Right ventricle myocardium superior (tissue), 1 donor: ENCODE measurements at regions not wholly inside any gene's neighbourhood (a gene's known extent, or its start where the extent isn't known, plus 50 kb on each side); places are given as distances from the start of the nearest gene placed in this dataset.
A peak's percentile ranks its signal among the peaks of the same experiment; 100 is the strongest.

Experiments
- ATAC-seq: fragments of 200-7000 bp; cut with Tn5 transposase; one replicate; pipeline ENCODE4 v1.9.1; 2020; ENCODE audit warnings: mild to moderate bottlenecking; ENCODE audit not compliant: poor library complexity
- DNase-seq: peaks from one replicate; pipeline ENCODE4 v3.0.0-alpha.2; 2020
- intact Hi-C: fragments of 100-400 bp; cut with DNase I; formaldehyde crosslinking; loops from one replicate; pipeline ENCODE4 v1.11.2; 2022
- donor health status: DM: no; HTN: yes; CAD: no; lungs with severe emphysema.

DNA sequence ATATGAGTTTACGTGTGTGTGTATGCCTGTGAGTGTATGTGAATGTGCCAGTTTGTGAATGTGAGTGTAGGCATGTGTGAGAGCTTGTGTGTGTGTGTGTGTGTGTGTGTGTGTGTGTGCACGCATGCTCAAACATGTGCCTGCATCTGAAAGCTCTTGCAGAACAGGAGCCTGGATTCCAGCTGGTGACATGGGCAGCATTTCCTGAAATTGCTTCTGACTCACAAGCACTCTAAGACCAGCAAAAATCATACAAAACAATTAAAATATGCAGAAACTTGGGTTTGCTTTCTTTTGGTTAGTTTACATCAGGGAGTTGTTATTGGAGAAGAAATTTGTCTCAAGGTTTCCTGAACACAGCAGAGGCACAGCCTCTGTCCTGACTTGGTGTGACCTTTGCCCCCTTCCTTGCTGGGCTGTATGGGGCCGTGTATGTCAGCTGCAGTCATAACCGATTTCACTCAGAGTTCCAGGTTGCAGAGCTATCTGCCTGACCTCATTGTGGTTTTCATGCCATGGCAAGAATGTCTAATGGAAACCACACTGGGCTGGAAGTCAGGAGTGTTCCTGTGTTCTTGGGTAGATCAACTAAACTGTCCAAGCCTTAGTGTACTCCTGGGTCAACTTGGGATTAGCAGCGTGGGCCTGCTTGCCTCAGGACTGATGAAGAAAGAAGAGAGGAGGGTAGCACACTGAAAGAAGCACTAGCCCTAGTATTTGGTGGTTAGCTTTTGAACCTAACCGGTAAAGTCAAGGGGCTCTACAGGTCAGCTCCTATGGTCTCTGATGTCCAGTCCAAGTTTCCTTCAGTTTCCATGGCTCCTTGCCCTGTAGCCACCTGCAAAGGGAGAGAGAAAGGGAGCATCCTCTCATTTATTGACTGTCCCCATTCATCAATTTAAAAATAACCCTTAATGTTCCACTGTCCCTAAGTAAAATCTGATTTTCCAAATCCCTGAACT is 143.7 kb downstream of the SNX19 start:
- DNase-seq (no peak), ATAC-seq (peak; percentile 19)
- intact Hi-C loops: no loop called here

DNA sequence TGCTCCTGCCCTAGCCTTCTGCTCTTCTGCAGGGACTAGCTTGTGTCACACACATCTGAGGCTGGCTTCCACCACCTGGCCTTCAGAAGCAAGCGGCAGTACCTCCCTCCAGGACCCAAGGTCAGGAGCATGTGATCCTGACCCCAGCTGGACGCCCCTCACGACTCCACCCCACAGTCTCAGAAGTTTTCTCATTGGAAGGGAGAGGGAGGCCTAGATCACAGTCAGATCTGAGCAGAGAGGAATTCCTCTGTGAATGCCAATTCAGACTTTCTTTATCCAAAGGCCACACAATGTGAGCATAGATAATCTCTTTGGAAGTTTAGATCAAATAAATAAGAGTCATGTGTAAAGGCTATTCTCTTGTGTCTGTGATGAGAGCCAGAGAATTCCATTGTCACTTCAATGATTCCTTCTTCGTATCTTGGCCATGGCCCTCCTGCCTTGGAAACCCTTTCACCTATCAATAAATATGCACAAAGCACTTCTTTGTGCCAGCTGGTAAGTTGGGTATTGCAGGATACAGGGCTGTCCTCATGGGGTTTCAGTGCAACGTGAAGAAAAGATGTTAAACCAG is 142.9 kb downstream of the SNX19 start:
- intact Hi-C loops: no loop called here
- ATAC-seq (no peak), DNase-seq (no peak)

DNA sequence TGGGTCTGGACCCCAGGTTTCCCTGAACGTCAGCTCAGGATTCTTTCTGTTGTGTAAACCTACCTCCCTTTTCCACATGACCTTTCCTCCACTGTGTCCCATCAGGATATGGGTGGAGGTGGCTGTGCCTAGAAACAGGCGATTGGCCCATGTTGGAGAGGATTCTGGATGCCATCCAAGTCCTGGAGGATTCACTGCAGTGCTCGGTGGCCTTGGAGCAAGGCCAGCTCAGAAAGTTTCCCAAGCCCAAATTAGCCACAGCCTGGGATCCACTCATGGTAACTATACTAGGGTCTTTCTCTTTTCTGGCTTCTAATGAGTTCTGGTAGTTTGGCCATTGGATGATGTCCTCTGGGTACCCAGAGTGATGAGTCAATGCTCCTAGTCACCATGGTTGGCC is 141.6 kb downstream of the SNX19 start:
- intact Hi-C loops: no loop called here
- DNase-seq (peak; percentile 56), ATAC-seq (peak; percentile 75)

DNA sequence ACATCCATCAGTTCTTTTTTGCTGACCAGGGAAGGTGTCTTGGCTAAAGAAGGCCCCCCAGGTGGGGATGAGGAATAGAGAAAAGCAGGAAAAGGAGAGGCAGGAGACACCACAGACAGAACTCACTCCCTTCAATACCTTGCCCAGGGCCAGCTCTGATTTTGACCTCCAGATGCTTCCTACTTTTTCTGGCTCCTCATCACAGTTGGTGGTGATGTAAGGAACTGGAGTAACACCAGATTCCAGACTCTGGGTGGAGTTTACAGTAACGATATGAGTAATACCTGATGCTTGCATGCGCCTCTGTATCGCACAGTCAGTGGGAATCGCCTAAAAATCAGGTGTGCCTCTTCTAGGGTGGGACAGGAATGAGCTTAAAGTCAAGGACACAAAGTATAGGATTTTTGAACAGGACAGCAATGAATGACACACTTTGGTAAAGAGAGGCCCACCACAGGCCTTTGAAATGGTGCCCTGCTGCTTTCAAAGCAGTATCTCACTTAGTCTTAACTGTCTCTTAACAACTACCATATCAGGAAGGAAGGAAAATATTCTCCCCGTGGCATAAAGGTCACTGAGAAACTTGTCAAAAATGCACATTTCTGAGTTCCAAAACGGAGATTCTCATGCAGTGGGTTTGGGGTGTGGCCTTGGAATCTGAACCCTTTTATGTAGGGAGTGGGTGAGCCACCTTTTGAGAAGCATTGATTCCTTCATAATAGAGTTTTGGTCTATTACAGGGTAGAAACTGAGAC is 140.8 kb downstream of the SNX19 start:
- no peak for ATAC-seq
- intact Hi-C loops: no loop called here
- no peak for DNase-seq

DNA sequence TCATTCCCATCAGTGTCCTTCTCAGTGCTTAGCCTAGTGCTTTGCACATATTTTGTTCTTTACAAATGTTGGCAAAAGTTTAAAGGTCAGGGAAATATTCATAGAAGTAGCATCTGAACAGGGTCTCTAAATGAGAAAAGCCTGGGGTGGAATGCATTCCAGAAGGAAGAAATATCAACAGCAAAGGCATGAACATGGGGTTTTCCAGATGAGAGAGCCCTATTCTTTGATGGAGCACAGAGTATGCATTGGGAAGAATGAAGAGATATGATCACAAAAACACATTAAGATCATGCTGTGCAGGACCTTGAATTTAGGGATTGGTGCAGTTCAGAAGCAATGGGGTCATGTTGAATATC is 140.2 kb downstream of the SNX19 start:
- DNase-seq: no peak
- intact Hi-C loops: no loop called here
- no peak for ATAC-seq

DNA sequence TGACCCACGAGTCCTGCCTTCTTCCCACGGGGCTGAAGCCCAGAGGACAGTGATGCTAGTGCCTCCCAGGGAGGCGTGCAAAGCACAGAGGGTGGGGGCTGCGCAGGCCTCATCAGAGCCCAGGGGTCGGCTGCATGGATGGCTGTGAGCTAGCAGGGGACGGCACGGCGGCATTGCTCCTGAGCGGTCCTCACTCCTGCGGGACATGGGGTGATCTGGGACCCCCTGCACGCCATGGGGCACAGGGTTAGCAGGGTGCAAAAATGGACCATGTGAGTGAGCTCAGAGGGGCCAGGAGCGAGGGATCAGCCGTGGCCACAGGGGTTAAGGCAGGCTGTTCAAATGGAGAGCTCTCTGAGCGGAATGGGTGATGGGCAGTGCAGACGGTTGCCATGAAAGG is 138.3 kb downstream of the SNX19 start:
- intact Hi-C loops: no loop called here
- no peak for ATAC-seq
- no peak for DNase-seq

DNA sequence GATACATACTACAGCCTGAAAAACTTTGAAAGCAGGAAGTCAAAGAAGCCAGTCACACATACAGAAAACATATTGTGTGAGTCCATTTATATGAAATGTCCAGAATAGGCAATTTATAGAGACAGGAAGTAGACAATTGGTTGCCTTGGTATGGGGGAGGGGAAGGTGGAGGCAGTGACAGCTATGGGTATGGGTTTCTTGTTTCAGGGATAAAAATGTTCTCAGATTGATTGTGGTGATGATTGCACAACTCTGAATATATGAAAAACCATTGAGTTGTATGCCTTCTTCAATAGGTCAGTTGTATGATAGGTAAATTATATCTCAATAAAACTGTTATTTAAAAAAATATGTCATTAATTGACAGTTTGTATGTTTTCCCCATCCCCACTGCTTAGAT is 137.6 kb downstream of the SNX19 start:
- ATAC-seq (no peak), DNase-seq (no peak)
- intact Hi-C loops: no loop called here

DNA sequence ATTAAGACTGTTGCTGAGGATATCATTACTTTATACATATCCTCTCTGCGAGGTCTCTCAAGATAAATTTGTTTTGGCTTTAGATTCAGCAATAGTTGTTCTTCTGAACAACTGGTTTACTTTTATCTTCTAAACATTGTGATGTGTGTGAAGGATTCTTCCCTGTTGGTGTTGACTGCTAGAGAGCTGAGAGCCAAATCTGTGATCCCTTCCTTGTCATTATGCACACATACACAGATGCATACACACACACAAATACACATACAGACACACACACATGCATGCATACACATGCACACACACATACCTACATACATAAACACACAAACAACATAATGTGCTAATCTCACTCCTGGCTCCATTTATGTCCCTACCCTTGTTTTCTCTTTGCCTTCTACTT is 137.0 kb downstream of the SNX19 start:
- DNase-seq: no peak
- ATAC-seq: no peak
- intact Hi-C loops: no loop called here

DNA sequence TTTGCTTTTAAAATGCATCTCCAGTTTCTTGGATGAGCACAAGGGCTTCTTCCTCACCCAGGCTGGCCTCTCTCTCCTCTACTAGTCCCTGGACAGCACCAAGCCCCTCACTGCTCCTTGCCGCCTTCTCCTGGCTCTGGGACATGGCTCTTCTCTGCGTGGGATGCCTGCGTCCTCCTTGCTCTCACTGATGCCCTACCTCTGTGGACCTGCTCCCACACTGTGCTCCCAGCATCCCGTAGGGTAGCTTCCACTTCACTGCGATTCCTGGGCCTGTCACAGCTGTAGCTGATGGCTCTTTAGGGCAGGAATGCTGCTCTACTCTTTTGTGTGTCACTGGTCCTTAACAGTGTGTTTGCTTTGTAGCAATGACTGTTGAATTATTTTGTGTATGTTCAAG is 136.3 kb downstream of the SNX19 start:
- intact Hi-C loops: no loop called here
- DNase-seq: no peak
- no peak for ATAC-seq

DNA sequence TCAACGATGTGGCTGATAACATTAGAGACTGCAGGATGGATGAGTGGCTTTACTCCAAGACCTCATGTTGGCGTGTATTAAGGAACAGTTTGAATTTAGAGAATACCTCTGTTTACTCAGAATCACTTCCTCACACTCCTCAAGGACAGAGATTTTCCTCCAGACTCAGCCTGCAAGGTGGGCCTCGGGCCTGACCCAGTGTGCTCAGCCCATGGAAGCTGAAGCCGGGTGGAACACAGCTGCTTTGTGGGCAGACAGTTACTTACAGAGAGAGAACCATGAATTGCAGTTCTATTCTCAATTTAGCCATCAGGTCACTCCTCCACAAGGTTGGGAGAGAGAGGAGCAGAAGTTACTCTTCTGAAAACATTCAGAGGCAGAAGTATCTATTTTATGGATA is 135.8 kb downstream of the SNX19 start:
- DNase-seq (no peak), ATAC-seq (no peak)
- intact Hi-C loops: no loop called here

DNA sequence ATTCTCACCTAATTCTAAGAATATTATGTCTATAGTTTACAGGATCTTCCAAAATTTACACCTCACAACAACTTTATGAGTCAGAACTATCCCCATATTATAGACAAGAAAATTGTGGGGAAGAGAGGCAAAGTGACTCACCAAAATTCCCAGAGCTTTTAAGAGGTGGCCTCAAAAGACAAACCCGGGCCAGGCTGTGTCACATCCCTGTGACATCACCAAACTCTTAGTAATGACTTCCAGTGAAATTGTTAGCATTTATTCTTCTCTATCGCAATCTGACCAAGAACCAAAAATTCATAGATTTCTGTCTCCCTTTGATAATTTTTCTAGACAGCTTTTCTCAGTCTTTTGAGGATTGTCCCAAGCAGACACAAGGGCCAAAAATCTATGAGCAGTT is 134.3 kb downstream of the SNX19 start:
- intact Hi-C loops: no loop called here
- DNase-seq (no peak), ATAC-seq (peak; percentile 13)

DNA sequence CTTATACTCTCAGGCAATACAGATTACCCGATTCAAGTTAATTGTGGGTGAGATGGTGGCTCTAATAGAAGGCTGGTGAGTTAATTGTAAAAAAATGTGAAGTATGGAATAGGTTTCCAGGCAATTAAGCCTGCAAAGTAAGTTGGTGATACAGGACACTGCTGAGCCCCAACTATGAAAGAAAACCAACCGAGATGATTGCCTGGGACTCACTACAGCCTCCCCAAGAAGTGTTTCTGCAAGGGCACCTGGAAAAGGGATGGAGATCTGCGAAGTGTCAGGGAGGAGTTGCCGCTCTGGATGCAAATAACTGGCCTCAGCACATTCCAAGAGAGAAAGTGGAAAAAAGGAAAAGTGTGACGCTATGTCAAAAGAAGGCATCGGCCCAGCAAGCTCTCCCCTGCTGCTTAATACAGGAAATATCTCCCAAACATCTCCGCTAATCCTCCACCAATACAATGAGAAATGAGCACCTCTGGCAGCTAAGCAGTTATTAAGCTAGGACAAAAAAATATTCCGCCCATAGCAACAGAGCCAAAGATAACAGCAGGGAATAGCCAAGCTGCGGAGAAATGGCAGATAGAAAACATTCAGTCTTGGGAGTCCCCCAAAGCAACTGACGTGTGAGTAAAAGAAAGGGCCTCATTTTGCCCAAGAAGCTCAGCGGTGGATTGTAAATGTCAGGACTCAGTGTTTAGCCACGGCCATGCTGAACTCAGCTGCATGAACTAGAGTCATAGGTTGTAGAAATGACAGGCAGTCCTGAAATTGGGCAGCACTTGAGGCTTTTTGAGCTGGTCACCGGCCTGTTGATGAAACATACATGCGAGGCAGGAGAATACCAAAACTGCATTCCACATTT is 133.7 kb downstream of the SNX19 start:
- DNase-seq (no peak), ATAC-seq (peak; percentile 68)
- intact Hi-C loops: no loop called here

DNA sequence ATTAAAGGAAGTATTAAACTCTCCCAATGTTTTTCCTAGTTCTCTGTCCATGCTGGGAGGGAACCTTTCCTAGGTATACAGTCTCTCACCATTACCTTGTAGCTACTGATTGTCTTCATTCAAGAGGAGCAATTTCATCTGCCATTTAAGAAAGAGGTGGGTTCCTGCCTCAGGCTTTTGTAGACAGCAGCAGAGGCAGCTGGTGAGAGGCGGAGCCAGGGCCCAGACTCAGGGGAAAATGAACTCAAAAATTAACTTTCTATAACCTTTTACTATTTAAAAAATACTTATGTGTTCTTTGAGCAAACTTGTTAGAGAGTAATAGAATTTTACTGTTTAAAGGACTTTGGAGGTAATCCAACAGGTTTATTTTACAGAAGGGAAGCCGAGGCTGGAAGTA is 133.0 kb downstream of the SNX19 start:
- intact Hi-C loops: no loop called here
- no peak for DNase-seq
- ATAC-seq: no peak

DNA sequence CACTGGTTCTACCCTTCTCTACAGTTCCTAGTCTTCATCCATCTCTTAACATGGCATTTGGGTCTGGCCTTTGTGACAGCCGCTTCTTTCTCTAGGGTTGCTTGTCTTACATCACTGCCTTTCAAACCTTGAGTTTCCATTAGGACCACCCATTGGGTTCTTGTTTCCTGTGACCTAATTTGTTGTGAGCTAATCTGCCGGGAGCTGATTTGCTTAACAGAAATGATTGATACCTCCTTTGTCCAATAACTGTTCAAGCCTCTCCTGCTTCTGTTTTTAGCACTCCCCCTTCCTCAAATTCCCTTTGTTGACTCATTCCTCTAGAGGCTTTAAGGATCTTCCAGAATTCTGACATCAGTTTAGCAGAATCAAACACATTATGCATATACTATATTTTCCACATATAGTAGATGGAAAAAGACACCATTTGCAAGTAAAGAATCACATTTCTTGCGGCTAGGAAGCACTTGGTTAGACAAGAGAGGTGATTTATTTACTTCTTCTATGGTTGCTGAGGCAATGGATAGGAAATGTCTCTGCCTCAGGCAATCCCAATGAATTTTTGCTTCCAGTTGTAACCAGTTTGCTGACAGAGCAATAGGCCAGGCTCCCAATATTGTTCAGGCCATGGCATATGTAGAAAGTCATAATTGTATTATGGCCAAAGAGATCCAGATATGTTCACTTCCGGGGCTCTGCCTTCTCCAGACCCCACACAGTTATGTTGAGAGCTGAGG is 130.7 kb downstream of the SNX19 start:
- intact Hi-C loops: loop anchor here (5.0 kb wide), 1 partner anchor 108 kb away; no protein-coding TSS in a partner anchor
- no peak for DNase-seq
- no peak for ATAC-seq

DNA sequence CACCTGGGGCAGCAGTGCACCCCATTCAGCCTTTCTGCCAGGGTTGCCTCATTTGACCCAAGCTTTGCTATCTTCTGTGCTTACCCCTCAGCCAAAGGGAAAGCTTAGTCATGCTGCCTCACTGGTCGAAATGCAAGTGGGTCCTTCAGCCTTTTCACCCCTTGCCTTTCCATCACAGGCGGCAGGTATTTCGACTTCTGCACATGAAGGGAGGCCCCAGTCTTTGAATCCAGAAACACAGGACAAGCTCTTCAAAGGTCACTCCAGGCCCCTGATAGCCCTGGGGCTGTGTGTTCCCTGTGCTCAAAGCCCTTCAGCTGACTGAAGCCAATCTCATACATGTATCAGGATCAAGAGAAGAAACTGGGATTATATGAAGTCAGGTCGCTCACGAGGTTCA is 129.7 kb downstream of the SNX19 start:
- peak; percentile 40 for ATAC-seq
- intact Hi-C loops: loop anchor here (5.0 kb wide), 1 partner anchor 109 kb away; no protein-coding TSS in a partner anchor

DNA sequence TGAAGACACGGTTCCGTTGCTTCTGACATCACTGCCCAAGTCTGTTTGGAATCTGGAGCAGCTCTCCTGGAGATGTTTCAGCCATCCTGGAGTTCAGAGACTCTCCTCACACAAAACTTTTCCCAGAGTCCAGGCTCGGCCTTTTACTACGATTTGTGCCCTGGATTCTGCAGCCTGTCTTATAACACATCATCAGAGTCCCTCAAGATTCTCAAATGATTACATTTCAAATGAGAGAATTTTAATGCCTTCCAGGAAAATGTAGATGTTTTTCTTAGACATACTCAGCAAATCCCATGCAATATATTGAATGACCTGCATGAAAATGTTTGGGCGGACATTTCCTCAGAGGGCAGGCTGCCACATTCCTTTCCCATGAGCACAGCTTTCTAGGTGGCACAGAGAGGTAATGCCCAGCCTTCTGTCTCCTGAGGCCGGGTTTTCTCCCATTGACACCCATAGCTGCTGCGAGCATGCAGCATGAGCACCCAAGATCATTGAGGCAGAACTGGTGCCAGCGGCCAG is 129.1 kb downstream of the SNX19 start:
- ATAC-seq (peak; percentile 64), DNase-seq (no peak)
- intact Hi-C loops: loop anchor here (5.0 kb wide), 1 partner anchor 110 kb away; no protein-coding TSS in a partner anchor

More for the DNA sequence above, 129.7 kb downstream of the SNX19 start:
- DNase-seq: no peak

DNA sequence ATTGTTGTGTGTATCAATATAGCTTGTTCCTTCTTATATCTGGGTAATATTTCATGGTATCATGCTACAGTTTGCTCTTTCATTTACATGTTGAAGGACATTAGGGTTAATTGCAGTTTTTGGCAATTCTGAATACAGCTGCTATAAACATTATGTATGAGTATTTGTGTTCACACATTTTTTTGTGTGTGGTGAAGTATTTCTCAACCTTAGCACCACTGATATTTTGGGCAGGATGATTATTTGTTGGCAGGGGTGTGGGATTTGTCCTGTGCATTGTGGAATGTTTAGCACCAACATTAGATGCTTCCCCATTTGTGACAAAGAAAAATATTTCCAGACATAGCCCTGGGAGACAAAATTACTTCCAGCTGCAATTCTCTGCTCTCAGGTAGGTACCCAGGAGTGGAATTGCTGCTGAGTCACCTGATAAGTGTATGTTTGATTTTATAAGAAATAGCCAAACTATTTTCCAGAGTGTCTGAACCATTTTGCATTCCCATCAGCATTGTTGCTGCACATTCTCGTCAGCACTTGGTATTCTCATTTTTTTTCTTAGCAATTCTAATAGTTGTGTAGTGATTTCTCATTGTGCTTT is 128.2 kb downstream of the SNX19 start:
- DNase-seq (no peak), ATAC-seq (no peak)
- intact Hi-C loops: loop anchor here (5.0 kb wide), 1 partner anchor 111 kb away; no protein-coding TSS in a partner anchor
